Omental fat pad (tissue), 3 donors: ENCODE measurements at regions not wholly inside any gene's neighbourhood (a gene's known extent, or its start where the extent isn't known, plus 50 kb on each side); places are given as distances from the start of the nearest gene placed in this dataset.

ENCODE experiments used
- ATAC-seq: fragments of 150-250 bp; one replicate; pipeline ENCODE4 v1.9.1; 2016; ENCODE audit warnings: mild to moderate bottlenecking, moderate library complexity; ENCODE audit not compliant: low FRiP score
- DNase-seq: peaks from one replicate; pipeline ENCODE4 v3.0.0-alpha.2; 2019; ENCODE audit warnings: low spot score
- CTCF ChIP-seq, 3 donors: fragments of 450-650 bp; IDR thresholded peaks; one replicate each; pipeline ENCODE4 v1.5.1; 2016 to 2017; ENCODE audit warnings: antibody characterized with exemption in 3 of 3, mild to moderate bottlenecking in 3 of 3, moderate library complexity in 2 of 3

- DNase-seq (no peak), ATAC-seq (no peak)
- TF ChIP-seq CTCF (IDR thresholded peaks at IDR 0.05): no peak
These were observed 54.6 kb upstream of the CHST9 start for GRCh38 chr18:27239669-27240068.

GRCh38 chr18:27235218-27235870, 50.2 kb upstream of the CHST9 start:
- DNase-seq (no peak), ATAC-seq (no peak)
- TF ChIP-seq CTCF (IDR thresholded peaks at IDR 0.05): no peak
